Kidney epithelial cell (primary cell): ENCODE measurements at regions not wholly inside any gene's neighbourhood (a gene's known extent, or its start where the extent isn't known, plus 50 kb on each side); places are given as distances from the start of the nearest gene placed in this dataset.

Experiments used
- DNase-seq: peaks from one replicate; pipeline ENCODE4 v3.0.0-alpha.2; 2010; ENCODE audit warnings: low read depth
- H3K27me3 ChIP-seq: 2 replicates; pipeline ENCODE4 v1.6.0; 2011; ENCODE audit warnings: low read length; ENCODE audit not compliant: control insufficient read depth, insufficient read depth
- H3K36me3 ChIP-seq: 2 replicates; pipeline ENCODE4 v1.5.1; 2011; ENCODE audit warnings: low read length; ENCODE audit not compliant: control insufficient read depth, insufficient read depth
- H3K4me3 ChIP-seq: 2 replicates; pipeline ENCODE4 v1.5.1; 2011; ENCODE audit warnings: low read depth, mild to moderate bottlenecking, control low read depth, low read length
- TF ChIP-seq, protein P1 (sequence below): IDR thresholded peaks from 2 replicates; pipeline ENCODE4 v1.5.1; 2011; ENCODE audit warnings: mild to moderate bottlenecking, moderate library complexity, low read length, control low read depth, inconsistent platforms; ENCODE audit not compliant: insufficient read depth, poor library complexity, severe bottlenecking

DNA sequence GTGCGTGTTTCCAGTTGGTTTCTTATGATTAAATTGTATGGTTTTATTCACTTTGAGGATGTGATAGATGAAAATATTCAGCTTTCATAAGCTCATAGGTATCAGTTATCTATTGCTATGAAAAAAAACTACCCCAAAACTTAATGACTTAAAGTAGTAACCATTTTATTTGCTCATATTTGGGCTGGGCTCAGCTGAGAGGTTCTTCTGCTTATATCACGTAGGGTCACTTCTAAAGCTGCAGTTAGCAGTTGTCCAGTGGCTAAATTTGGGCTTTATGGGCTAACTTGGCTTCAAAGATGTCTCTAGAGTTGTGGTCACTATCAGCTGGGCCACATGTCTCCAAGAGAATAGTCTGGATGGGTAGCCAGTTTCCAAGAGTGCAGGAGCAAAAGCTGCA is 206.4 kb upstream of the LYPLAL1 start:
- no peaks in the 10 kb centered on the region for H3K27me3 ChIP-seq

DNA sequence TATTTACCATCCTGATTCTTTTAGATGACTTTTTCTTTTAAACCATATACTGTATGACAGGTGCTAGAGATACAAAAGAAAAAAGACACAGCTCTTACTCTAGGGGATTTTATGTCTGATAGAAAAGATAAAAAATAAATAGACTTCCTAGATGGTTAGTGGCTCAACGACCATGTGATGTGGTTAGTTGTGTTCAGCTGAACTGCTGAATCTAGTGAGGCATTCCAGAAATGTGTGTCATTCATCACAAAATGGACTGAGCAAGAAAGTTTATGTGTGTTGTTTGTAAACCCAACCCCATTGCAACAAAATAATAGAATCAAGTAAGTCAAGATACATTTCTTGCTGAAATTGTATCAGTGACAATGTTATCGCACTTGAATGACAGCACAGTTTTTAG is 205.8 kb upstream of the LYPLAL1 start:
- DNase-seq, result peak; percentile 18
- TF ChIP-seq, protein P1, sequence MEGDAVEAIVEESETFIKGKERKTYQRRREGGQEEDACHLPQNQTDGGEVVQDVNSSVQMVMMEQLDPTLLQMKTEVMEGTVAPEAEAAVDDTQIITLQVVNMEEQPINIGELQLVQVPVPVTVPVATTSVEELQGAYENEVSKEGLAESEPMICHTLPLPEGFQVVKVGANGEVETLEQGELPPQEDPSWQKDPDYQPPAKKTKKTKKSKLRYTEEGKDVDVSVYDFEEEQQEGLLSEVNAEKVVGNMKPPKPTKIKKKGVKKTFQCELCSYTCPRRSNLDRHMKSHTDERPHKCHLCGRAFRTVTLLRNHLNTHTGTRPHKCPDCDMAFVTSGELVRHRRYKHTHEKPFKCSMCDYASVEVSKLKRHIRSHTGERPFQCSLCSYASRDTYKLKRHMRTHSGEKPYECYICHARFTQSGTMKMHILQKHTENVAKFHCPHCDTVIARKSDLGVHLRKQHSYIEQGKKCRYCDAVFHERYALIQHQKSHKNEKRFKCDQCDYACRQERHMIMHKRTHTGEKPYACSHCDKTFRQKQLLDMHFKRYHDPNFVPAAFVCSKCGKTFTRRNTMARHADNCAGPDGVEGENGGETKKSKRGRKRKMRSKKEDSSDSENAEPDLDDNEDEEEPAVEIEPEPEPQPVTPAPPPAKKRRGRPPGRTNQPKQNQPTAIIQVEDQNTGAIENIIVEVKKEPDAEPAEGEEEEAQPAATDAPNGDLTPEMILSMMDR, result no peak
- no peaks in the 10 kb centered on the region for H3K36me3 ChIP-seq
- H3K27me3 ChIP-seq, result no peaks in the 10 kb centered on the region
- no peak overlapping the region for H3K4me3 ChIP-seq

More for the DNA sequence above, 206.4 kb upstream of the LYPLAL1 start:
- TF ChIP-seq, protein P1, result no peak
- DNase-seq, result no peak
- H3K36me3 ChIP-seq, result no peaks in the 10 kb centered on the region
- no peak overlapping the region for H3K4me3 ChIP-seq

DNA sequence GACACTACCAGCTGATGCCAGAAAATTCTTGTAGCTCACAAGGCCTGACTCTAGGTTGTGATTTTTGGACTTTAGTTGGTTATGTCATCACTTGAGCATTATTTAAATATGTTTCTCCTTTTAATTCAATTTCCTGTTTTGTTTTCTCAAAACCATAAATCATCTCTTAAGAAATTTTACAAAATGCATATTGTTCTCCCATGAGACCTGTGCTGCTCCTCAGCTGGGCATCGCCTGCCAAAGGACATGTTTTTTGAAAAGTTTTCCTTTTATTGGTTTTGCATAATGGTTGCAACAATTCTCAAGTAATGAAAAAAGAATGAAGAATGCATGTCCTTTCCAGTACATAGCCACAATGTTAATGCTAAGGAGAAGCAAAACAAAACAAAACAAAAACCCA is 204.7 kb upstream of the LYPLAL1 start:
- Histone ChIP-seq H3K4me3 (no peak overlapping the region), H3K36me3 (no peaks in the 10 kb centered on the region), H3K27me3 (no peaks in the 10 kb centered on the region)
- TF ChIP-seq, protein P1, result no peak
- DNase-seq, result no peak

DNA sequence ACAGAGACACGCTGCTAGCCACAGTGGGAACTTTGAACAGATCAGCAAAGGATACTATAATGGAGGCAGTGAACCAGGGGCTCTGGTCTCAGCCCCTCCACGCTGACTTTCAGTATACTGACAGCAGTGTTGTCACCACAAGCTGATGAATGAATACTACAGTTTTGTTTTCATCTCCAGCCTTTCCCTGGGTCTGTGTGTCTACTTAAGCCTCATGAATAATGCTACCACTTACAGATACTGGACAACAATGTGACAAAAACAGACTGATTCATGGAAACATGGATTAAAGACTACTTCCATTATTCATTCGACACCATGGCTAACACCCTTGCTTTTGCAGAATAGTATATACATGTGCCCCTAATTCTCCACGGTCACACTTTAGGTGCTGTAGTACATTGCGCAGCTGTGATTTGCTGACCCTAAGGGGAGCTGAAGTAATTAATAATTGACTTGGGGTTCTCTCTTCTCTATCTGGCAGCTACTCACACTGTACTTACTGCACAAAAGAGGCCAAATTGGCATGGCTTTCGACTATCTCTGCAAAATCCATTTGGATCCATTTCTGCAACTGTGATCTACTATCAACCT is 203.2 kb upstream of the LYPLAL1 start:
- H3K36me3 ChIP-seq, result no peaks in the 10 kb centered on the region
- DNase-seq, result no peak
- H3K4me3 ChIP-seq, result no peak overlapping the region
- H3K27me3 ChIP-seq, result no peaks in the 10 kb centered on the region
- TF ChIP-seq, protein P1, result no peak

DNA sequence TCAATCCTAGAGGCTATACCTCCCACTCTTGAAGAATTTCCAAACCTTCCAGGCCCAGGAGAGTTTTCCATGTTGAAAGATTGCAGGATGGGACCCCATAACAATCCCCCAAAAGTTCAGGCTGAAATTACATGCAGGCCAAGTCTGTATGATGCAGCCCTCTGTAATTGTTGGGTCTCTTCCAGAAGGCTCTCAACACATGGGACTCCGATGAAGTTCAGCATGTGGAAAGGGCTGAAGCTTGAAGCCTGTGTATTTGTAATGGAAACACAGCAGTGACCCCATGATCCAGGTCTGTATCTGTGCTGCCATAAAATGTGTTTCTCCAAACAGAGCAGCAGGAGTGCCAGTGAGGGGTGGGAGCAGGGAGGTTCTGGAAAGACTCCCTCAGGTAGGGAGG is 202.5 kb upstream of the LYPLAL1 start:
- no peak for DNase-seq
- no peaks in the 10 kb centered on the region for H3K27me3 ChIP-seq
- TF ChIP-seq, protein P1, result no peak

DNA sequence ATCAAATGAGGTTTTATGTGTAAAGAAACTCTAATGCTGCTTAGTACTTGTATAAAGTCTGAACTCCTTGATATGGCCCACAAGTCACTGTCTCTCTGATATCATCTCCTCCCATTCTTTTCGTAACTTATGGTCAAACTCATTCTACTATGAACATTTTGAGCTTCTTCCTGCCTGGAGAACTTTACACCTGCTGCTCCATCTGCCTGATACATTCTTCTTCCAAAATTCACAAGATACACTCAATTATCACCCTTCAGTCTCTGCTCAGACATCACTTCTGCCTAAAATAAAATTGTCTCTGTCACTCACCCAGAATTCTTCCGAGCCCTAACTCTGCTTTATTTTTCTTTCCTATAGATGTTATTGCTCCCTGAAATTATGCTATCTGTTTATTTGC is 192.8 kb upstream of the LYPLAL1 start:
- H3K27me3 ChIP-seq, result no peaks in the 10 kb centered on the region
- no peaks in the 10 kb centered on the region for H3K36me3 ChIP-seq
- TF ChIP-seq, protein P1, result no peak
- no peak for DNase-seq
- H3K4me3 ChIP-seq, result no peak overlapping the region

More for the DNA sequence above, 202.5 kb upstream of the LYPLAL1 start:
- Histone ChIP-seq H3K36me3 (no peaks in the 10 kb centered on the region), H3K4me3 (no peak overlapping the region)
